AG09319 (cell line): ENCODE measurements at regions not wholly inside any gene's neighbourhood (a gene's known extent, or its start where the extent isn't known, plus 50 kb on each side); places are given as distances from the start of the nearest gene placed in this dataset.

Experiments
- DNase-seq: peaks from one replicate; pipeline ENCODE4 v3.0.0-alpha.2; 2010; ENCODE audit warnings: low read depth; ENCODE audit errors: extremely low read depth
- CTCF ChIP-seq: IDR thresholded peaks from 2 replicates; pipeline ENCODE4 v1.5.1; 2011; ENCODE audit warnings: low read depth, mild to moderate bottlenecking, inconsistent platforms, low read length, moderate library complexity

- no peak for DNase-seq
- TF ChIP-seq CTCF, result no peak
These were observed 105.8 kb upstream of the NRIP1 start for GRCh38 chr21:15170614-15171013.

GRCh38 chr21:15171546-15171945, 106.7 kb upstream of the NRIP1 start:
- no peak for TF ChIP-seq CTCF
- no peak for DNase-seq

GRCh38 chr21:15172963-15173362, 108.2 kb upstream of the NRIP1 start:
- TF ChIP-seq CTCF, result no peak
- DNase-seq, result no peak

- no peak for DNase-seq
These were observed 110.1 kb upstream of the NRIP1 start for GRCh38 chr21:15174923-15175322.

GRCh38 chr21:15182731-15183130, 117.9 kb upstream of the NRIP1 start:
- no peak for DNase-seq
- no peak for TF ChIP-seq CTCF

More at GRCh38 chr21:15174923-15175322, 110.1 kb upstream of the NRIP1 start:
- no peak for TF ChIP-seq CTCF

GRCh38 chr21:15183813-15184257, 119.0 kb upstream of the NRIP1 start:
- no peak for DNase-seq
- no peak for TF ChIP-seq CTCF

GRCh38 chr21:15190412-15190811, 125.6 kb upstream of the NRIP1 start:
- no peak for TF ChIP-seq CTCF
- DNase-seq, result no peak
